Small intestine (tissue), 7 donors: ENCODE measurements at regions not wholly inside any gene's neighbourhood (a gene's known extent, or its start where the extent isn't known, plus 50 kb on each side); places are given as distances from the start of the nearest gene placed in this dataset.

Source experiments
- DNase-seq, 2 donors: peaks; one replicate each; pipeline versions ENCODE4 v3.0.0 to v3.0.0-alpha.2; 2013
- FAIRE-seq: peaks from 2 replicates; lab custom pipeline; 2012; peaks lifted over from hg19 to GRCh38; lab: Jason Lieb, UNC
- H3K27ac ChIP-seq, 3 donors: one replicate each; pipeline ENCODE4 v1.5.1; 2013; ENCODE audit warnings: low read length in 2 of 3, mild to moderate bottlenecking in 2 of 3, control low read depth in 1 of 3, inconsistent platforms in 1 of 3, low read depth in 1 of 3, moderate library complexity in 1 of 3
- H3K27me3 ChIP-seq, 3 donors: one replicate each; pipeline ENCODE4 v1.6.1; 2013; ENCODE audit warnings: low read length in 3 of 3, inconsistent platforms in 1 of 3; ENCODE audit not compliant: control insufficient read depth in 3 of 3, insufficient read depth in 3 of 3
- H3K36me3 ChIP-seq, 3 donors: one replicate each; pipeline ENCODE4 v1.6.1; 2013; ENCODE audit warnings: low read length in 3 of 3, inconsistent platforms in 1 of 3, low read depth in 1 of 3, mild to moderate bottlenecking in 1 of 3, moderate library complexity in 1 of 3; ENCODE audit not compliant: control insufficient read depth in 3 of 3, insufficient read depth in 2 of 3
- H3K4me1 ChIP-seq, 3 donors: one replicate each; pipeline ENCODE4 v1.6.1; 2013; ENCODE audit warnings: low read length in 2 of 3, inconsistent platforms in 1 of 3, low read depth in 1 of 3, mild to moderate bottlenecking in 1 of 3, moderate library complexity in 1 of 3; ENCODE audit not compliant: control insufficient read depth in 3 of 3, insufficient read depth in 2 of 3
- H3K4me3 ChIP-seq, 3 donors: one replicate each; pipeline ENCODE4 v1.5.1; 2013; ENCODE audit warnings: low read length in 3 of 3, control low read depth in 1 of 3, inconsistent platforms in 1 of 3, low read depth in 1 of 3, mild to moderate bottlenecking in 1 of 3, moderate library complexity in 1 of 3
- H3K9me3 ChIP-seq, 2 donors: one replicate each; pipeline ENCODE4 v1.6.1; 2013; ENCODE audit warnings: low read depth in 1 of 2, low read length in 1 of 2; ENCODE audit not compliant: control insufficient read depth in 2 of 2, insufficient read depth in 1 of 2
- WGBS, 3 donors: extraction: QIAGEN DNeasy Blood & Tissue Kit; methylation state at CpG; one replicate each; pipeline ENCODE4 v1.1.7; 2013; 5-methylcytosine and 5-hydroxymethylcytosine counted together
- donor health status: healthy with polysubstance abuse.
- donor health status: control.
- donor health status: control.
- donor health status: Bipolar disorder and iron deficiency.
- donor health status: healthy.

GRCh38 chr2:221318376-221319130 lies 253.6 kb downstream of the EPHA4 start:
- no peaks in the 10 kb centered on the region for H3K9me3 ChIP-seq
- FAIRE-seq = no peak
- H3K27ac ChIP-seq = no peak overlapping the region
- no peaks in the 10 kb centered on the region for H3K4me1 ChIP-seq
- no peak overlapping the region for H3K4me3 ChIP-seq
- DNase-seq = no peak
- WGBS, 3 donors = 65 to 72% (median 69%) methylated on average over 3 of the region's 3 CpGs
- no peaks in the 10 kb centered on the region for H3K36me3 ChIP-seq
- H3K27me3 ChIP-seq = peaks cover 0 to 2% (median 2%) of the 10 kb centered on the region in 3 donors

GRCh38 chr2:221322741-221323140 lies 249.4 kb downstream of the EPHA4 start:
- Histone ChIP-seq H3K9me3 (no peaks in the 10 kb centered on the region), H3K27ac (no peak overlapping the region), H3K4me3 (no peak overlapping the region), H3K36me3 (no peaks in the 10 kb centered on the region), H3K4me1 (no peaks in the 10 kb centered on the region), H3K27me3 (peaks cover 0 to 2% (median 2%) of the 10 kb centered on the region in 3 donors)
- WGBS, 3 donors = 24 to 58% (median 28%) methylated on average over 5 of the region's 5 CpGs
- DNase-seq (peak in 1 of 2 donors; percentile 11), FAIRE-seq (no peak)

DNA sequence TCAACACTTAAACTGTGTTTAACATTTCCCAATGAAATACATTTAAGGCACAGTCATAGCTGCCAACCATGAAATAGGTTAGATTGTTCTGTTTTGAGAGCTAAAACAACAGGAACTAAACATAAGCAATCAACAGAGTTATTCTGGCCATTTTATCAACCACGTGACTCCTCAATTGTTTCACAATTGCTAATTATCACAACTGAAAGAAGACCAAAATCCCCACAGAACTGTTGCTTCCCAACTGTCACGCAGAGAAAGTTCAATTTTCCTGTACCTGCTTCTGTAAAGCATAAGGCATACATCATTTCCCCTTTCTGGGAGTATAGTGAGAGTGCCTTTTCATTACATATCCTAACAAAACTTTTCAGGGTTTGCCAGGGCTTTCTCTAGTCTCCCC lies 248.6 kb downstream of the EPHA4 start:
- Histone ChIP-seq H3K27ac (no peak overlapping the region), H3K4me3 (no peak overlapping the region), H3K9me3 (no peaks in the 10 kb centered on the region), H3K4me1 (no peaks in the 10 kb centered on the region), H3K36me3 (no peaks in the 10 kb centered on the region), H3K27me3 (peaks cover 0 to 2% (median 2%) of the 10 kb centered on the region in 3 donors)
- FAIRE-seq = no peak
- no peak for DNase-seq
- 39 to 51% (median 41%) methylated on average over 2 of the region's 2 CpGs for whole genome bisulfite sequencing, 3 donors

GRCh38 chr2:221330436-221330835 lies 241.7 kb downstream of the EPHA4 start:
- H3K9me3 ChIP-seq = no peaks in the 10 kb centered on the region
- no peaks in the 10 kb centered on the region for H3K27me3 ChIP-seq
- no peak overlapping the region for H3K27ac ChIP-seq
- no peaks in the 10 kb centered on the region for H3K4me1 ChIP-seq
- FAIRE-seq = no peak
- H3K36me3 ChIP-seq = no peaks in the 10 kb centered on the region
- no peak for DNase-seq
- WGBS, 3 donors = 67 to 80% (median 71%) methylated on average over 5 of the region's 5 CpGs
- H3K4me3 ChIP-seq = no peak overlapping the region

DNA sequence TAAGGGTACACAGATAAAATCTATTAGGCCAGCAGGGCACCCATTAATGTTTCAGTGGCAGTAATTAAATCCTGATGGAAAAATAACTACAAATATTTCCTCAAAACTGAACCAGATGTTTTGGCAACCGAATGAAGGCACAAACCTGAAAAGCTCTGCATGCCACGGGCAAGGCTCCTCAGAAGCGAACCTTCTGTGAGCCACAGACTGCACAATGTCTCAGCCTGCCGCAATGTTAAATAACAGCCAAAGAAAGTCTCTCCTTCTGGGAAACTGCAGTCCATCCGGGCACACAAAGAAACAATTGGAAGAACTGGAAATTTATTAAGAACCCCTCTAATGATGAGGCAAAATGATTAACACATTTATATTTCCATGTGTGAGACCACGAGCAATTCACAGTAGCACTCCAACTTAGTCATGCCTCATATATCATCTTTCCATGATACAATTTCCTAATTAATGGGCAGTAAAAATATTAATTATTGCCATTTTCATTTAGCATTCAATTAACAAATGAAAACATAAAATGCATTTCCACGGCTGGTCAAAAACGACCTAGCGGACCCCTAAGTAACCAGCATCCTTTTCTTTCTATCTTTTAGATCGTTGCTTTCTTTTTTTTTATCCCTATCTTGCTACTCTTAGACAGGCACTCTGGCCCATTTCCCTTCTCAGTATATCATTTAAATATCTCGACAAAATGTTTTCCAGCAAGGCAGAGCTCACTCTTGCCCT lies 237.5 kb downstream of the EPHA4 start:
- Histone ChIP-seq H3K27me3 (no peaks in the 10 kb centered on the region), H3K36me3 (no peaks in the 10 kb centered on the region), H3K27ac (no peak overlapping the region), H3K4me3 (no peak overlapping the region), H3K9me3 (no peaks in the 10 kb centered on the region), H3K4me1 (no peaks in the 10 kb centered on the region)
- DNase-seq (no peak), FAIRE-seq (no peak)
- 71 to 83% (median 76%) methylated on average over 11 of the region's 11 CpGs for WGBS, 3 donors

DNA sequence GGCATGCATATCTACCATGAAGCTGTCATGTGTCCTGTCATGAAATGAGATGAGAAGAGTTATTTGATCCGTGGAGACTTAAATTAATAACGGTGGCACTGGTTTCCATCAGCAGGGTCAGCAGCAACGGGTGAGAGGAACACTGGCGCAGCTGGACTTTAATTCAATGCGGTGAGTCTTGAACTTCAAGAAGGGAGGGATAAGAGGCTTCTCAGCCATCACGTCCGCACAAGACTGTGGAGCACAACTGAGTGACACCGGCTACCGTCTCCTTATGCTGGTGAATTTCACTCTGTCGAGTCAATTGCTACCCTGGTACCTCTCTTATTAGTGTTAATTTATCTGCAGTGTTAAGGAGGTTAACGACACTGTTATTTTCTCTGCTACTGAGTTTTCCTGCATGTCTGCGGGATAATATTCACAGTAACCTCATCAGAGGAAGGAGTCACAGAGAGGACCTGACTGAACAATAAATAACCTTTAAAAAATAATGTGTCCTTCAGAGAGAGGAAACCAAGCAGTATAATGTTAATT lies 236.8 kb downstream of the EPHA4 start:
- no peaks in the 10 kb centered on the region for H3K9me3 ChIP-seq
- no peaks in the 10 kb centered on the region for H3K27me3 ChIP-seq
- no peak overlapping the region for H3K27ac ChIP-seq
- DNase-seq (no peak), FAIRE-seq (no peak)
- 73 to 76% (median 74%) methylated on average over 12 of the region's 12 CpGs for WGBS, 3 donors
- H3K36me3 ChIP-seq = no peaks in the 10 kb centered on the region
- no peak overlapping the region for H3K4me3 ChIP-seq
- no peaks in the 10 kb centered on the region for H3K4me1 ChIP-seq

- no peak for FAIRE-seq
- 82 to 91% (median 90%) methylated on average over 2 of the region's 2 CpGs for WGBS, 3 donors
- H3K4me3 ChIP-seq = no peak overlapping the region
These were observed 235.1 kb downstream of the EPHA4 start for GRCh38 chr2:221336967-221337366.

DNA sequence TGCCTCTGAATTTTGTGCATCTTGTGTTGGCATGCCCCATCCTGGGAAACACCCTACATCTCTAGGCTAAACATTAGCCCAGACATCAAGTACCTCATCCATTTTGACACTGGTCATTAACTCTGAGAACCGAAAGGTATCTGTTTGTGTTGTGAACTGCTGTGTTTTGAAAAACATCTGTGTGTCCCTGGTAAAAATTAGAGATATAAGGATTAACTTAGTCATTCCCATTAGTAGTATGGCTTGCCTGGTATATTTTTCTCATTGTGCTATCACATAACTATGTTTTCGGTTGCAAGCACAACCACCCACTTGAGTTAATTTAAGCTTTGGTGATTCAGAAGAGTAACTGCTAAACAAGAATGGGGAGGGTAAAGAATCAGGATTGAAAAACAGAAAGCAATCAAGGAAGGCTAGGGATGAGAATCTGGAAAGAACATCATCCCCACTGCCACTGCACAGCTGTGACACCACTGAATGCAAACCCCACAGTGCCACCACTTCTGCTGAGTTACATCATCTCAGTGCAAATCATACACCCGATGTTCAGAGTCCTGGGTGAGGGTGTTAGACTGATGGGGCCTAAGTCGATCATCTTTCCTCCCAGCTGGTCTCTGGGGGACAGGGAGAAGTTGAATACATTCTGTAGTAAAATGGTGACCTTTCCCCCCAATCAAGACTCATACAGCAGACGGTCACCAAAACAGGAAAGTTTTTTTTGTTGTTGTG lies 234.0 kb downstream of the EPHA4 start:
- Histone ChIP-seq H3K27ac (no peak overlapping the region), H3K4me1 (no peaks in the 10 kb centered on the region), H3K4me3 (no peak overlapping the region), H3K9me3 (no peaks in the 10 kb centered on the region), H3K27me3 (no peaks in the 10 kb centered on the region), H3K36me3 (no peaks in the 10 kb centered on the region)
- FAIRE-seq (no peak), DNase-seq (no peak)
- WGBS, 3 donors = 65 to 75% (median 67%) methylated on average over 5 of the region's 5 CpGs

More at GRCh38 chr2:221336967-221337366, 235.1 kb downstream of the EPHA4 start:
- Histone ChIP-seq H3K36me3 (no peaks in the 10 kb centered on the region), H3K9me3 (no peaks in the 10 kb centered on the region), H3K27me3 (no peaks in the 10 kb centered on the region), H3K4me1 (no peaks in the 10 kb centered on the region), H3K27ac (no peak overlapping the region)
- no peak for DNase-seq
